ENCODE measurements at regions not wholly inside any gene's neighbourhood (a gene's known extent, or its start where the extent isn't known, plus 50 kb on each side); places are given as distances from the start of the nearest gene placed in this dataset.

DNA sequence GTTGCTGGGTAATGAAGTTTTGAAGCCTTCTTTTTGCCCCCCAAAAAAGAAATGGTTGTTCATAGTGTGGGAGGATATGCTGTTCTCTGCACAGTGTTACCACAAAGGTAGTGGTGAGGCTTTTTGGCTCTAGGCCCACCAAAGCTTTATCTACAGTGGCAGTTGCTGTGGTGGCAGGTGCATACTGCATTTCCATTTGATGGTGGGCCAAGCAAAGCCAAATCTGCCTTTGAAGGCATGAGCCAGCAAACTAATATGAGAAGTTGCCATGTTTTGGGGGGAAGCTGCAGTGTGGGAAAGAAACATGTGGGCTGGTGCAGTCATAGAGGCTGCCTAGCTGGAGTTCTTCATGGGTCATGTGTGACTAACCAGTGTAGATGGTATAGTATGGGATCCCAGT is 858.1 kb upstream of the TSPY4 start:
- intact Hi-C loops (cut with micrococcal nuclease): no loop called here
- Histone ChIP-seq H4K20me1 (ENCODE audit: control insufficient read depth, insufficient read depth, low read length, poor library complexity, severe bottlenecking) (no peaks in the 10 kb centered on the region), H3K9me3 (ENCODE audit: control extremely low read depth in 1 of 3, control insufficient read depth in 2 of 3, insufficient read depth in 1 of 3, low read length in 2 of 3) (no peaks in the 10 kb centered on the region), H3K27me3 (replicated peaks in 1 of 4; ENCODE audit: control extremely low read depth in 1 of 4, control insufficient read depth in 3 of 4, insufficient read depth in 4 of 4, low read length in 3 of 4) (no peaks in the 10 kb centered on the region), H2AFZ (ENCODE audit: insufficient read depth, low read depth, low read length, poor library complexity, severe bottlenecking) (no peak overlapping the region), H3K4me1 (ENCODE audit: control insufficient read depth in 2 of 2, insufficient read depth in 2 of 2, low read length in 2 of 2) (no peaks in the 10 kb centered on the region), H3K9ac (ENCODE audit: low read length) (no peak overlapping the region), H3K79me2 (ENCODE audit: control insufficient read depth, insufficient read depth, low read length) (no peaks in the 10 kb centered on the region), H3K36me3 (replicated peaks in 1 of 2; ENCODE audit: control extremely low read depth in 1 of 2, control insufficient read depth in 1 of 2, extremely low read depth in 1 of 2, insufficient read depth in 2 of 2, low read length in 1 of 2) (no peaks in the 10 kb centered on the region), H3K4me2 (replicated peaks; ENCODE audit: low read depth, low read length, poor library complexity, severe bottlenecking) (no peak overlapping the region), H3K27ac (ENCODE audit: low read length in 2 of 2) (no peak overlapping the region), H3K4me3 (ENCODE audit: control extremely low read depth in 1 of 5, extremely low read depth in 1 of 5, insufficient read depth in 1 of 5, low read depth in 2 of 5, low read length in 4 of 5) (no peak overlapping the region)
- Mint-ChIP-seq H3K4me3 (no peak overlapping the region), H3K9me3 (ENCODE audit: insufficient read depth) (no peaks in the 10 kb centered on the region), H3K27ac (no peak overlapping the region), H3K27me3 (no peaks in the 10 kb centered on the region), H3K4me1 (no peaks in the 10 kb centered on the region)
- DNase-seq (no peak), ATAC-seq (ENCODE audit: low read depth) (no peak)
- CTCF ChIA-PET: no interaction called here
- POLR2A ChIA-PET: no interaction called here
- TF ChIP-seq EZH2 (IDR thresholded peaks at IDR 0.05; ENCODE audit: borderline replicate concordance, insufficient read depth, low read depth, low read length, poor library complexity, severe bottlenecking): no peak
- TF ChIP-seq, protein P1, sequence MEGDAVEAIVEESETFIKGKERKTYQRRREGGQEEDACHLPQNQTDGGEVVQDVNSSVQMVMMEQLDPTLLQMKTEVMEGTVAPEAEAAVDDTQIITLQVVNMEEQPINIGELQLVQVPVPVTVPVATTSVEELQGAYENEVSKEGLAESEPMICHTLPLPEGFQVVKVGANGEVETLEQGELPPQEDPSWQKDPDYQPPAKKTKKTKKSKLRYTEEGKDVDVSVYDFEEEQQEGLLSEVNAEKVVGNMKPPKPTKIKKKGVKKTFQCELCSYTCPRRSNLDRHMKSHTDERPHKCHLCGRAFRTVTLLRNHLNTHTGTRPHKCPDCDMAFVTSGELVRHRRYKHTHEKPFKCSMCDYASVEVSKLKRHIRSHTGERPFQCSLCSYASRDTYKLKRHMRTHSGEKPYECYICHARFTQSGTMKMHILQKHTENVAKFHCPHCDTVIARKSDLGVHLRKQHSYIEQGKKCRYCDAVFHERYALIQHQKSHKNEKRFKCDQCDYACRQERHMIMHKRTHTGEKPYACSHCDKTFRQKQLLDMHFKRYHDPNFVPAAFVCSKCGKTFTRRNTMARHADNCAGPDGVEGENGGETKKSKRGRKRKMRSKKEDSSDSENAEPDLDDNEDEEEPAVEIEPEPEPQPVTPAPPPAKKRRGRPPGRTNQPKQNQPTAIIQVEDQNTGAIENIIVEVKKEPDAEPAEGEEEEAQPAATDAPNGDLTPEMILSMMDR (IDR thresholded peaks at IDR 0.05): no peak

DNA sequence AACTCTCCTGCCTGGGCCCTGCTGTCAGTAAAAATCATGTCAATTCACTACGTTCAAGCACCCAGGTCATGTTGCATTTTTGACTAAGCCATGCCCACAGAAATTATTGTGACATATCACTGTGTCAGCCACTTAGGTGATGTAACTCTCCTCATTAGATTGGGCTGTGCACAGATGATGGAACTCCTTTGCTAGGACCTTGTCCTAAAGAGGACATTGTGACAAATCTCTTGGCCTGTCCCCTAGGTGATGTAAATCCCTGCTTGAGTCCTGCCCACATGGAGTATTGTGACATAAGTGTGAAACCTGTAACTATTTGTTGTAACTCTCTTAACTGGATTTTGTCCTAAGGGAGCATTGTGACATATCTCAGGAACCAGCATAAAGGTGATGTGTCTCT is 848.3 kb upstream of the TSPY4 start:
- Histone ChIP-seq H3K27ac (ENCODE audit: low read length in 2 of 2) (no peak overlapping the region), H3K79me2 (ENCODE audit: control insufficient read depth, insufficient read depth, low read length) (no peaks in the 10 kb centered on the region), H3K9ac (ENCODE audit: low read length) (no peak overlapping the region), H3K4me2 (replicated peaks; ENCODE audit: low read depth, low read length, poor library complexity, severe bottlenecking) (no peak overlapping the region), H2AFZ (ENCODE audit: insufficient read depth, low read depth, low read length, poor library complexity, severe bottlenecking) (no peak overlapping the region), H3K36me3 (replicated peaks in 1 of 2; ENCODE audit: control extremely low read depth in 1 of 2, control insufficient read depth in 1 of 2, extremely low read depth in 1 of 2, insufficient read depth in 2 of 2, low read length in 1 of 2) (no peaks in the 10 kb centered on the region), H3K27me3 (replicated peaks in 1 of 4; ENCODE audit: control extremely low read depth in 1 of 4, control insufficient read depth in 3 of 4, insufficient read depth in 4 of 4, low read length in 3 of 4) (no peaks in the 10 kb centered on the region), H3K4me3 (ENCODE audit: control extremely low read depth in 1 of 5, extremely low read depth in 1 of 5, insufficient read depth in 1 of 5, low read depth in 2 of 5, low read length in 4 of 5) (no peak overlapping the region), H3K4me1 (ENCODE audit: control insufficient read depth in 2 of 2, insufficient read depth in 2 of 2, low read length in 2 of 2) (no peaks in the 10 kb centered on the region), H3K9me3 (ENCODE audit: control extremely low read depth in 1 of 3, control insufficient read depth in 2 of 3, insufficient read depth in 1 of 3, low read length in 2 of 3) (peaks cover 0 to 1% (median 0%) of the 10 kb centered on the region in 3 donors), H4K20me1 (ENCODE audit: control insufficient read depth, insufficient read depth, low read length, poor library complexity, severe bottlenecking) (no peaks in the 10 kb centered on the region)
- DNase-seq: no peak
- Mint-ChIP-seq H3K27ac (no peak overlapping the region), H3K9me3 (ENCODE audit: insufficient read depth) (peaks cover 3% of the 10 kb centered on the region), H3K4me1 (no peaks in the 10 kb centered on the region), H3K27me3 (no peaks in the 10 kb centered on the region), H3K4me3 (no peak overlapping the region)
- WGBS (ENCODE audit: insufficient coverage): 100% methylated on average over 1 of the region's 1 CpG
- POLR2A ChIA-PET: no interaction called here
- no peak for ATAC-seq (ENCODE audit: low read depth)
- CTCF ChIA-PET: no interaction called here
- TF ChIP-seq, protein P1 (IDR thresholded peaks at IDR 0.05): no peak
- no peak for TF ChIP-seq EZH2 (IDR thresholded peaks at IDR 0.05; ENCODE audit: borderline replicate concordance, insufficient read depth, low read depth, low read length, poor library complexity, severe bottlenecking)
- intact Hi-C loops (cut with micrococcal nuclease): no loop called here
